ENCODE measurements at regions not wholly inside any gene's neighbourhood (a gene's known extent, or its start where the extent isn't known, plus 50 kb on each side); places are given as distances from the start of the nearest gene placed in this dataset.

GRCh38 chr7:135257-135653, 57.1 kb upstream of the FAM20C start:
- no peak for TF ChIP-seq MAFK (IDR thresholded peaks at IDR 0.05; ENCODE audit: low read depth, low read length)
- TF ChIP-seq RCOR1 (IDR thresholded peaks at IDR 0.05; ENCODE audit: insufficient replicate concordance, low read length) = no peak
- no peak for TF ChIP-seq MAZ (IDR thresholded peaks at IDR 0.05; ENCODE audit: borderline replicate concordance, low read depth, low read length)
- TF ChIP-seq, protein P1, sequence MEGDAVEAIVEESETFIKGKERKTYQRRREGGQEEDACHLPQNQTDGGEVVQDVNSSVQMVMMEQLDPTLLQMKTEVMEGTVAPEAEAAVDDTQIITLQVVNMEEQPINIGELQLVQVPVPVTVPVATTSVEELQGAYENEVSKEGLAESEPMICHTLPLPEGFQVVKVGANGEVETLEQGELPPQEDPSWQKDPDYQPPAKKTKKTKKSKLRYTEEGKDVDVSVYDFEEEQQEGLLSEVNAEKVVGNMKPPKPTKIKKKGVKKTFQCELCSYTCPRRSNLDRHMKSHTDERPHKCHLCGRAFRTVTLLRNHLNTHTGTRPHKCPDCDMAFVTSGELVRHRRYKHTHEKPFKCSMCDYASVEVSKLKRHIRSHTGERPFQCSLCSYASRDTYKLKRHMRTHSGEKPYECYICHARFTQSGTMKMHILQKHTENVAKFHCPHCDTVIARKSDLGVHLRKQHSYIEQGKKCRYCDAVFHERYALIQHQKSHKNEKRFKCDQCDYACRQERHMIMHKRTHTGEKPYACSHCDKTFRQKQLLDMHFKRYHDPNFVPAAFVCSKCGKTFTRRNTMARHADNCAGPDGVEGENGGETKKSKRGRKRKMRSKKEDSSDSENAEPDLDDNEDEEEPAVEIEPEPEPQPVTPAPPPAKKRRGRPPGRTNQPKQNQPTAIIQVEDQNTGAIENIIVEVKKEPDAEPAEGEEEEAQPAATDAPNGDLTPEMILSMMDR (conservative IDR thresholded peaks at IDR 0.05; ENCODE audit: low read depth, low read length) = no peak
- no peak for TF ChIP-seq USF2 (IDR thresholded peaks at IDR 0.05; ENCODE audit: low read depth, low read length)
- no peak for TF ChIP-seq ELK1 (IDR thresholded peaks at IDR 0.05; ENCODE audit: borderline replicate concordance, low read depth, low read length)
- no peak for TF ChIP-seq CEBPB (IDR thresholded peaks at IDR 0.05; ENCODE audit: low read depth, low read length)
- TF ChIP-seq MXI1 (IDR thresholded peaks at IDR 0.05; ENCODE audit: borderline replicate concordance, low read depth, low read length) = no peak
- TF ChIP-seq RAD21 (IDR thresholded peaks at IDR 0.05; ENCODE audit: low read length) = no peak
- TF ChIP-seq BHLHE40 (IDR thresholded peaks at IDR 0.05; ENCODE audit: low read depth, low read length) = no peak
- no peak for TF ChIP-seq SMC3 (IDR thresholded peaks at IDR 0.05; ENCODE audit: low read depth, low read length)
- Histone ChIP-seq H4K5ac (ENCODE audit: low read depth, low read length) (no peak overlapping the region), H2BK20ac (ENCODE audit: low read depth, low read length) (no peak overlapping the region), H3K79me1 (ENCODE audit: low read depth in 1 of 2, low read length in 2 of 2) (no peaks in the 10 kb centered on the region), H3K27me3 (ENCODE audit: control insufficient read depth, insufficient read depth, low read length) (peaks cover 12% of the 10 kb centered on the region), H3K9ac (ENCODE audit: low read depth, low read length) (no peak overlapping the region), H4K8ac (ENCODE audit: low read depth in 2 of 2, low read length in 2 of 2) (no peak overlapping the region), H3K18ac (ENCODE audit: low read depth, low read length) (no peak overlapping the region), H3K27ac (ENCODE audit: insufficient read depth, low read length) (no peak overlapping the region), H3K4me2 (ENCODE audit: low read depth, low read length) (no peak overlapping the region), H2AK9ac (replicated peaks; ENCODE audit: low read depth, low read length, poor library complexity) (no peak overlapping the region), H2AK5ac (ENCODE audit: low read depth, low read length) (no peak overlapping the region), H3K4me1 (ENCODE audit: control insufficient read depth, insufficient read depth, low read length) (peaks cover 5% of the 10 kb centered on the region; the same call in 1 of the 2 replicates), H3K9me3 (ENCODE audit: control insufficient read depth, insufficient read depth, low read length) (no peaks in the 10 kb centered on the region), H3K23ac (ENCODE audit: low read depth, low read length) (no peak overlapping the region), H2AFZ (replicated peaks; ENCODE audit: low read length, poor library complexity) (no peak overlapping the region), H2BK5ac (ENCODE audit: low read depth, low read length, poor library complexity, severe bottlenecking) (no peak overlapping the region), H3K56ac (ENCODE audit: extremely low read depth, insufficient read depth, low read length) (no peak overlapping the region), H2BK15ac (ENCODE audit: low read depth, low read length) (no peak overlapping the region), H2BK120ac (ENCODE audit: low read depth, low read length) (no peak overlapping the region), H3K4ac (ENCODE audit: low read depth, low read length) (no peak overlapping the region), H3K9me1 (ENCODE audit: insufficient read depth, low read length) (no peaks in the 10 kb centered on the region), H3K14ac (replicated peaks; ENCODE audit: low read depth, low read length) (no peak overlapping the region), H4K20me1 (ENCODE audit: insufficient read depth, low read length) (no peaks in the 10 kb centered on the region), H3K36me3 (ENCODE audit: control insufficient read depth, insufficient read depth, low read length) (no peaks in the 10 kb centered on the region), H4K91ac (ENCODE audit: insufficient read depth, low read depth, low read length) (no peak overlapping the region), H3K4me3 (ENCODE audit: insufficient read depth, low read depth, low read length) (no peak overlapping the region)
- BruUV-seq (replicated peaks) = no TSS peak
- in situ Hi-C loops (cut with MboI; ENCODE audit: low sequenced_read_pairs) (no loop called here), dilution Hi-C loops (cut with HindIII; ENCODE audit: low sequenced_read_pairs, unreplicated experiment) (no loop called here), intact Hi-C loops (cut with micrococcal nuclease) (no loop called here)
- DNase-seq (no peak), ATAC-seq (ENCODE audit: low read depth) (no peak)
- 17% methylated on average over 1 of the region's 7 CpGs; no CpG with 5 or more reads in 1 of the 2 experiments for WGBS, 2 experiments (ENCODE audit: extremely low coverage in 2 of 2, insufficient read length in 1 of 2)
- POLR2A ChIA-PET (ENCODE audit: unreplicated experiment) = no interaction called here
- CTCF ChIA-PET = no interaction called here

Data from IMR-90 (cell line).